Thymus (tissue), 11 donors: ENCODE measurements at regions not wholly inside any gene's neighbourhood (a gene's known extent, or its start where the extent isn't known, plus 50 kb on each side); places are given as distances from the start of the nearest gene placed in this dataset.
"Not testable (repeated sequence)": the region's sequence is repeated elsewhere in the genome, so short reads cannot be mapped to it uniquely, and the experiment has no call there.

Experiments used
- DNase-seq, 9 donors: peaks; one replicate each; pipeline ENCODE4 v3.0.0-alpha.2; 2013; ENCODE audit warnings: low spot score in 9 of 9, low read depth in 6 of 9, missing footprints in 1 of 9
- H3K27ac ChIP-seq, 2 donors: one replicate each; pipeline ENCODE4 v1.5.1; 2013; ENCODE audit warnings: control low read depth in 1 of 2, low read depth in 1 of 2, low read length in 1 of 2, mild to moderate bottlenecking in 1 of 2, moderate library complexity in 1 of 2
- H3K27me3 ChIP-seq, 2 donors: one replicate each; pipeline ENCODE4 v1.5.1; 2013; ENCODE audit warnings: low read length in 1 of 2; ENCODE audit not compliant: control insufficient read depth in 2 of 2, insufficient read depth in 1 of 2
- H3K36me3 ChIP-seq, 2 donors: one replicate each; pipeline ENCODE4 v1.5.1; 2013; ENCODE audit warnings: low read length in 1 of 2, mild to moderate bottlenecking in 1 of 2, moderate library complexity in 1 of 2; ENCODE audit not compliant: control insufficient read depth in 2 of 2, insufficient read depth in 2 of 2
- H3K4me1 ChIP-seq, 2 donors: one replicate each; pipeline ENCODE4 v1.5.1; 2013; ENCODE audit warnings: low read length in 2 of 2; ENCODE audit not compliant: control insufficient read depth in 2 of 2, insufficient read depth in 2 of 2
- H3K4me3 ChIP-seq, 2 donors: one replicate each; pipeline ENCODE4 v1.5.1; 2013; ENCODE audit warnings: low read length in 2 of 2, control low read depth in 1 of 2, mild to moderate bottlenecking in 1 of 2
- H3K9me3 ChIP-seq, 2 donors: one replicate each; pipeline ENCODE4 v1.5.1; 2013; ENCODE audit warnings: low read length in 1 of 2, mild to moderate bottlenecking in 1 of 2; ENCODE audit not compliant: control insufficient read depth in 2 of 2, insufficient read depth in 1 of 2
- WGBS: extraction: QIAGEN DNeasy Blood & Tissue Kit; methylation state at CpG from one replicate; pipeline ENCODE4 v1.1.7; 2013; 5-methylcytosine and 5-hydroxymethylcytosine counted together
- donor health status: healthy.

GRCh38 chr12:89227774-89228173 lies 124.5 kb downstream of the DUSP6 start:
- DNase-seq = no peak
- H3K9me3 ChIP-seq = no peaks in the 10 kb centered on the region
- no peak overlapping the region for H3K27ac ChIP-seq
- H3K4me1 ChIP-seq = peaks cover 12 to 30% of the 10 kb centered on the region in 2 donors
- no peak overlapping the region for H3K4me3 ChIP-seq
- WGBS = 94% methylated on average over 2 of the region's 2 CpGs
- H3K27me3 ChIP-seq = no peaks in the 10 kb centered on the region
- no peaks in the 10 kb centered on the region for H3K36me3 ChIP-seq

- peak in 1 of 9 donors; percentile 46 for DNase-seq
- H3K4me3 ChIP-seq = no peak overlapping the region
- 92% methylated on average over 3 of the region's 3 CpGs for WGBS
- H3K4me1 ChIP-seq = peaks cover 12 to 33% of the 10 kb centered on the region in 2 donors
- peak overlapping the region; percentile 71 to 78 for H3K27ac ChIP-seq
- H3K36me3 ChIP-seq = no peaks in the 10 kb centered on the region
- H3K27me3 ChIP-seq = no peaks in the 10 kb centered on the region
- no peaks in the 10 kb centered on the region for H3K9me3 ChIP-seq
Measured at GRCh38 chr12:89225808-89226411, 126.4 kb downstream of the DUSP6 start.

GRCh38 chr12:89225401-89225800 lies 126.9 kb downstream of the DUSP6 start:
- Histone ChIP-seq H3K27me3 (no peaks in the 10 kb centered on the region), H3K4me1 (peaks cover 12 to 33% of the 10 kb centered on the region in 2 donors), H3K27ac (peak overlapping the region; percentile 71 to 78), H3K9me3 (no peaks in the 10 kb centered on the region), H3K36me3 (no peaks in the 10 kb centered on the region), H3K4me3 (no peak overlapping the region)
- WGBS = 13% methylated on average over 5 of the region's 5 CpGs
- peak in 7 of 9 donors; percentile 49 to 89 (median 74) for DNase-seq

GRCh38 chr12:89222580-89222979 lies 129.7 kb downstream of the DUSP6 start:
- not testable (repeated sequence) for H3K36me3 ChIP-seq, H3K27ac ChIP-seq, H3K9me3 ChIP-seq, H3K4me3 ChIP-seq, H3K27me3 ChIP-seq
- H3K4me1 ChIP-seq = peaks cover 12 to 30% of the 10 kb centered on the region in 2 donors
- 37% methylated on average over 3 of the region's 3 CpGs for WGBS
- peak in 1 of 9 donors; percentile 41 for DNase-seq

- no peak overlapping the region for H3K27ac ChIP-seq
- peaks cover 0 to 4% of the 10 kb centered on the region in 2 donors for H3K4me1 ChIP-seq
- H3K36me3 ChIP-seq = no peaks in the 10 kb centered on the region
- DNase-seq = no peak
- H3K4me3 ChIP-seq = no peak overlapping the region
- H3K9me3 ChIP-seq = no peaks in the 10 kb centered on the region
- WGBS = 92% methylated on average over 2 of the region's 2 CpGs
- H3K27me3 ChIP-seq = no peaks in the 10 kb centered on the region
Measured at GRCh38 chr12:89217472-89217871, 134.8 kb downstream of the DUSP6 start.

GRCh38 chr12:89216211-89216952 lies 135.9 kb downstream of the DUSP6 start:
- WGBS = 96% methylated on average over 1 of the region's 1 CpG
- no peaks in the 10 kb centered on the region for H3K27me3 ChIP-seq
- no peaks in the 10 kb centered on the region for H3K36me3 ChIP-seq
- H3K4me3 ChIP-seq = no peak overlapping the region
- DNase-seq = no peak
- H3K27ac ChIP-seq = no peak overlapping the region
- H3K4me1 ChIP-seq = no peaks in the 10 kb centered on the region
- no peaks in the 10 kb centered on the region for H3K9me3 ChIP-seq

- Histone ChIP-seq H3K9me3 (no peaks in the 10 kb centered on the region), H3K4me3 (no peak overlapping the region), H3K27me3 (no peaks in the 10 kb centered on the region), H3K27ac (no peak overlapping the region), H3K4me1 (no peaks in the 10 kb centered on the region), H3K36me3 (no peaks in the 10 kb centered on the region)
- DNase-seq = no peak
- WGBS = 91% methylated on average over 1 of the region's 1 CpG
Measured at GRCh38 chr12:89215196-89215595, 137.1 kb downstream of the DUSP6 start.

- H3K27ac ChIP-seq = no peak overlapping the region
- no peak overlapping the region for H3K4me3 ChIP-seq
- H3K27me3 ChIP-seq = no peaks in the 10 kb centered on the region
- WGBS = 98% methylated on average over 1 of the region's 1 CpG
- H3K9me3 ChIP-seq = no peaks in the 10 kb centered on the region
- no peaks in the 10 kb centered on the region for H3K4me1 ChIP-seq
- no peak for DNase-seq
- H3K36me3 ChIP-seq = no peaks in the 10 kb centered on the region
Measured at GRCh38 chr12:89213747-89214146, 138.6 kb downstream of the DUSP6 start.

- Histone ChIP-seq H3K4me3 (no peak overlapping the region), H3K9me3 (no peaks in the 10 kb centered on the region), H3K27me3 (no peaks in the 10 kb centered on the region), H3K36me3 (no peaks in the 10 kb centered on the region), H3K27ac (no peak overlapping the region), H3K4me1 (no peaks in the 10 kb centered on the region)
- DNase-seq = no peak
- 99% methylated on average over 1 of the region's 1 CpG for WGBS
Measured at GRCh38 chr12:89213139-89213538, 139.2 kb downstream of the DUSP6 start.
